K562 (cell line): ENCODE measurements at regions not wholly inside any gene's neighbourhood (a gene's known extent, or its start where the extent isn't known, plus 50 kb on each side); places are given as distances from the start of the nearest gene placed in this dataset.

ENCODE experiments used
- ATAC-seq: fragments of 200-7000 bp; cut with Tn5 transposase; 3 replicates; pipeline ENCODE4 v1.9.1; 2020; ENCODE audit warnings: moderate library complexity
- BruUV-seq: library from RNA; stranded (reverse); fragments of 400-500 nt; replicated peaks from 2 replicates; lab custom pipeline; 2021; lab: Mats Ljungman, UMichigan
- CTCF ChIA-PET: fragments of 300-600 bp; formaldehyde crosslinking; extraction: SDS; loops from one replicate; lab custom pipeline; 2021; ENCODE audit warnings: low intra/inter-chr PET ratio; lab: Yijun Ruan, JAX
- POLR2A ChIA-PET: fragments of 300-600, 350-650 bp; sonication (Branson Sonifier 250); formaldehyde crosslinking; extraction: SDS; loops from one replicate; lab custom pipeline; 2021; ENCODE audit warnings: antibody characterized with exemption, inconsistent platforms; lab: Yijun Ruan, JAX
- DNase-seq, 4 experiments: peaks; one replicate each; pipeline versions ENCODE4 v3.0.0 to v3.0.0-alpha.2; 2011 to 2018; ENCODE audit warnings: low spot score in 3 of 4, mixed read lengths in 3 of 4; ENCODE audit errors: extremely low read depth in 1 of 4
- FAIRE-seq: peaks from 2 replicates; lab custom pipeline; 2011; peaks lifted over from hg19 to GRCh38; lab: Jason Lieb, UNC
- H2AFZ ChIP-seq: 2 replicates; pipeline ENCODE4 v1.6.0; 2011; ENCODE audit warnings: low read depth, low read length, control low read depth, inconsistent platforms
- H3K27ac ChIP-seq: fragments of 200-600 bp; 3 replicates; pipeline ENCODE4 v1.8.0; 2011; ENCODE audit warnings: low read depth, mild to moderate bottlenecking, control low read depth, inconsistent platforms, low read length, moderate library complexity, mixed read lengths; ENCODE audit errors: extremely low read depth
- H3K27me3 ChIP-seq, 2 experiments: fragments of 300-600 bp in 1 of 2; 2 replicates in 1 of 2; 3 replicates in 1 of 2; pipeline versions ENCODE4 v1.6.0 to v1.8.0; 2011; ENCODE audit warnings: inconsistent platforms in 2 of 2, low read length in 2 of 2, mild to moderate bottlenecking in 1 of 2, mixed read lengths in 1 of 2, moderate library complexity in 1 of 2; ENCODE audit not compliant: control insufficient read depth in 2 of 2, insufficient read depth in 2 of 2
- H3K36me3 ChIP-seq: fragments of 300-600 bp; 3 replicates; pipeline ENCODE4 v1.8.0; 2011; ENCODE audit warnings: mild to moderate bottlenecking, low read length, inconsistent platforms; ENCODE audit not compliant: control insufficient read depth, insufficient read depth
- H3K4me1 ChIP-seq, 2 experiments: fragments of 200-600 bp in 1 of 2; replicated peaks in 1 of 2; 2 replicates in 1 of 2; 3 replicates in 1 of 2; pipeline versions ENCODE4 v1.5.1 to v1.8.0; 2011; ENCODE audit warnings: inconsistent platforms in 2 of 2, low read length in 2 of 2, mild to moderate bottlenecking in 1 of 2, mixed read lengths in 1 of 2, moderate library complexity in 1 of 2; ENCODE audit not compliant: control insufficient read depth in 2 of 2, insufficient read depth in 2 of 2
- H3K4me2 ChIP-seq: 2 replicates; pipeline ENCODE4 v1.6.1; 2011; ENCODE audit warnings: low read length, control low read depth, inconsistent platforms, mixed read lengths; ENCODE audit not compliant: insufficient read depth
- H3K4me3 ChIP-seq: fragments of 200-600 bp; sonication (generic), shearing (Covaris generic); 2 replicates; pipeline ENCODE4 v1.5.1; 2016; ENCODE audit warnings: control low read depth, inconsistent platforms
- H3K79me2 ChIP-seq: fragments of 200-600 bp; 3 replicates; pipeline ENCODE4 v1.8.0; 2011; ENCODE audit warnings: low read length, inconsistent platforms; ENCODE audit not compliant: control insufficient read depth, insufficient read depth
- H3K9ac ChIP-seq, 2 experiments: 2 replicates each; pipeline versions ENCODE4 v1.6.0 to v1.6.1; 2011; ENCODE audit warnings: low read depth in 2 of 2, low read length in 2 of 2, control low read depth in 1 of 2, inconsistent platforms in 1 of 2, mild to moderate bottlenecking in 1 of 2, mixed read lengths in 1 of 2; ENCODE audit not compliant: insufficient read depth in 1 of 2
- H3K9me1 ChIP-seq: one replicate; pipeline ENCODE4 v1.6.0; 2011; ENCODE audit warnings: inconsistent platforms, mild to moderate bottlenecking, low read length, moderate library complexity; ENCODE audit not compliant: control insufficient read depth, insufficient read depth
- H3K9me3 ChIP-seq: replicated peaks from 2 replicates; pipeline ENCODE4 v1.5.1; 2011; ENCODE audit warnings: low read depth, low read length, inconsistent platforms; ENCODE audit not compliant: control insufficient read depth, insufficient read depth
- H4K20me1 ChIP-seq: replicated peaks from 2 replicates; pipeline ENCODE4 v1.6.1; 2011; ENCODE audit warnings: low read length, inconsistent platforms, mixed read lengths; ENCODE audit not compliant: control insufficient read depth, insufficient read depth
- CREB1 ChIP-seq, 2 experiments: sonication (generic) in 1 of 2; formaldehyde crosslinking in 1 of 2; IDR thresholded peaks; 2 replicates each; pipeline versions ENCODE4 v1.6.1 to v1.8.0; 2012 to 2022; ENCODE audit warnings: inconsistent platforms in 1 of 2, mild to moderate bottlenecking in 1 of 2, missing genetic modification reagents in 1 of 2, moderate library complexity in 1 of 2
- DMBX1 ChIP-seq: fragments of 250-450 bp; sonication (Bioruptor Pico); IDR thresholded peaks from 2 replicates; pipeline ENCODE4 v1.8.0; 2022; ENCODE audit warnings: inconsistent platforms, mild to moderate bottlenecking, moderate library complexity, borderline replicate concordance
- E2F5 ChIP-seq: sonication (generic); formaldehyde crosslinking; IDR thresholded peaks from 2 replicates; pipeline ENCODE4 v1.8.0; 2022; ENCODE audit warnings: mild to moderate bottlenecking, missing genetic modification reagents
- GABPB1 ChIP-seq: sonication (generic); formaldehyde crosslinking; IDR thresholded peaks from 2 replicates; pipeline ENCODE4 v1.8.0; 2022; ENCODE audit warnings: mild to moderate bottlenecking, missing genetic modification reagents
- GABPB2 ChIP-seq: fragments of 250-450 bp; sonication (Bioruptor Pico); conservative IDR thresholded peaks from 2 replicates; pipeline ENCODE4 v1.5.1; 2021; ENCODE audit warnings: mild to moderate bottlenecking
- HES1 ChIP-seq: fragments of 450-650 bp; IDR thresholded peaks from 2 replicates; pipeline ENCODE4 v1.6.1; 2016; ENCODE audit warnings: low read depth, mild to moderate bottlenecking, moderate library complexity
- HMG20A ChIP-seq: fragments of 450-650 bp; formaldehyde crosslinking; conservative IDR thresholded peaks from 2 replicates; pipeline ENCODE4 v1.4.0; 2020; ENCODE audit warnings: mild to moderate bottlenecking, mixed read lengths
- KHSRP ChIP-seq: fragments of 450-650 bp; IDR thresholded peaks from 2 replicates; pipeline ENCODE4 v1.6.1; 2017
- MTF1 ChIP-seq: fragments of 250-450 bp; sonication (Bioruptor Pico); IDR thresholded peaks from 2 replicates; pipeline ENCODE4 v1.9.0; 2021; ENCODE audit warnings: moderate library complexity, mild to moderate bottlenecking, inconsistent platforms, borderline replicate concordance
- MYBL2 ChIP-seq, 2 experiments: fragments of 450-650 bp in 1 of 2; sonication (generic) in 1 of 2; formaldehyde crosslinking in 1 of 2; IDR thresholded peaks; 2 replicates each; pipeline versions ENCODE4 v1.6.1 to v1.8.1; 2017 to 2022; ENCODE audit warnings: borderline replicate concordance in 1 of 2, inconsistent platforms in 1 of 2, low read depth in 1 of 2, mild to moderate bottlenecking in 1 of 2, missing genetic modification reagents in 1 of 2, moderate library complexity in 1 of 2
- PTRF ChIP-seq: fragments of 450-650 bp; IDR thresholded peaks from 2 replicates; pipeline ENCODE4 v1.6.1; 2016; ENCODE audit warnings: mild to moderate bottlenecking, missing genetic modification characterization, missing compliant biosample characterization
- SMARCA4 ChIP-seq: fragments of 450-650 bp; IDR thresholded peaks from 2 replicates; pipeline ENCODE4 v1.6.1; 2016
- SMC3 ChIP-seq: conservative IDR thresholded peaks from 2 replicates; pipeline ENCODE4 v1.6.1; 2011; ENCODE audit warnings: low read depth, low read length, improper control_type of control experiment; ENCODE audit not compliant: insufficient read depth
- SRSF1 ChIP-seq: fragments of 200-400 bp; formaldehyde crosslinking; IDR thresholded peaks from 2 replicates; pipeline ENCODE4 v1.6.1; 2017; ENCODE audit warnings: mild to moderate bottlenecking, low read depth, low read length, moderate library complexity
- TCF7 ChIP-seq: sonication (generic); IDR thresholded peaks from 2 replicates; pipeline ENCODE4 v1.6.1; 2016; ENCODE audit warnings: antibody characterized with exemption, borderline replicate concordance
- TRIM28 ChIP-seq: fragments of 450-650 bp; IDR thresholded peaks from 2 replicates; pipeline ENCODE4 v1.6.1; 2017
- ZBTB34 ChIP-seq: fragments of 250-450 bp; sonication (Bioruptor Pico); IDR thresholded peaks from 2 replicates; pipeline ENCODE4 v1.8.0; 2021; ENCODE audit warnings: mild to moderate bottlenecking, moderate library complexity
- ZNF282 ChIP-seq: sonication (generic); formaldehyde crosslinking; IDR thresholded peaks from 2 replicates; pipeline ENCODE4 v1.8.1; 2023; ENCODE audit warnings: missing genetic modification reagents
- ZNF586 ChIP-seq: fragments of 450-650 bp; formaldehyde crosslinking; conservative IDR thresholded peaks from 2 replicates; pipeline ENCODE4 v1.4.0; 2020; ENCODE audit warnings: mild to moderate bottlenecking, moderate library complexity
- ZNF778 ChIP-seq: fragments of 450-650 bp; formaldehyde crosslinking; IDR thresholded peaks from 2 replicates; pipeline ENCODE4 v1.4.0; 2020; ENCODE audit warnings: mild to moderate bottlenecking, moderate library complexity
- ZSCAN29 ChIP-seq: fragments of 450-650 bp; IDR thresholded peaks from 2 replicates; pipeline ENCODE4 v1.6.1; 2017
- WGBS: fragments of 100-300 bp; shearing (Covaris generic); methylation state at CpG from one replicate; pipeline ENCODE4 v1.1.6; 2016; ENCODE audit warnings: low coverage, mixed read lengths; ENCODE audit not compliant: insufficient coverage; ENCODE audit errors: missing lambda C conversion rate; 5-methylcytosine and 5-hydroxymethylcytosine counted together
- in situ Hi-C: fragments of 300-500 bp; cut with MboI; formaldehyde crosslinking; loops from 4 replicates; pipeline ENCODE4 v1.15.0; 2018; ENCODE audit warnings: inconsistent platforms, mixed read lengths
- intact Hi-C: fragments of 100-400 bp; cut with micrococcal nuclease; formaldehyde crosslinking; loops from 2 replicates; pipeline ENCODE4 v1.14.2; 2022

GRCh38 chr11:23861615-23862014 lies 635.2 kb upstream of the LUZP2 start (continued):
- no peak for TF ChIP-seq DMBX1 (CRISPR knock-in tag)
- no peak for TF ChIP-seq HES1
- no peak for TF ChIP-seq ZBTB34 (CRISPR knock-in tag)
- no peak for TF ChIP-seq ZNF586 (CRISPR knock-in tag)
- TF ChIP-seq PTRF (tag): no peak
- TF ChIP-seq TRIM28: no peak
- no peak for TF ChIP-seq KHSRP
- TF ChIP-seq, all 486 proteins: peak for 0

- no peak overlapping the region for H2AFZ ChIP-seq
- no peak overlapping the region for H3K4me2 ChIP-seq
- no TSS peak for BruUV-seq
- no peak overlapping the region for H3K4me3 ChIP-seq
- H3K9me3 ChIP-seq: no peaks in the 10 kb centered on the region
- CTCF ChIA-PET: no interaction called here
- DNase-seq: no peak
- no peak for FAIRE-seq
- no peaks in the 10 kb centered on the region for H3K36me3 ChIP-seq
- in situ Hi-C loops (no loop called here), intact Hi-C loops (no loop called here)
- no peak overlapping the region for H3K27ac ChIP-seq
- H3K9ac ChIP-seq: no peak overlapping the region
- no peaks in the 10 kb centered on the region for H3K27me3 ChIP-seq
- H3K79me2 ChIP-seq: no peaks in the 10 kb centered on the region
- WGBS: 2% methylated on average over 4 of the region's 4 CpGs
- no peak for ATAC-seq
- no peaks in the 10 kb centered on the region for H4K20me1 ChIP-seq
- POLR2A ChIA-PET: no interaction called here
- no peaks in the 10 kb centered on the region for H3K4me1 ChIP-seq
- no peaks in the 10 kb centered on the region for H3K9me1 ChIP-seq
- TF ChIP-seq CREB1 (IDR thresholded peaks at IDR 0.05) (no peak), CREB1 (CRISPR knock-in tag; IDR thresholded peaks at IDR 0.05) (no peak), TCF7 (no peak), SRSF1 (no peak), ZNF778 (CRISPR knock-in tag) (no peak), SMARCA4 (no peak), MTF1 (no peak), GABPB2 (CRISPR knock-in tag) (no peak), E2F5 (CRISPR knock-in tag) (no peak), GABPB1 (no peak), MYBL2 (IDR thresholded peaks at IDR 0.05; ENCODE audit: low read depth) (no peak), MYBL2 (CRISPR knock-in tag; IDR thresholded peaks at IDR 0.05; ENCODE audit: borderline replicate concordance) (no peak), ZNF282 (no peak), ZSCAN29 (no peak), SMC3 (no peak), HMG20A (CRISPR knock-in tag) (no peak)
Observed at GRCh38 chr11:23865341-23865975, 631.4 kb upstream of the LUZP2 start.
